ENCODE measurements at regions not wholly inside any gene's neighbourhood (a gene's known extent, or its start where the extent isn't known, plus 50 kb on each side); places are given as distances from the start of the nearest gene placed in this dataset.
"Not testable (repeated sequence)": the region's sequence is repeated elsewhere in the genome, so short reads cannot be mapped to it uniquely, and the experiment has no call there.

- TF ChIP-seq CTCF, POLR2A, EP300 (IDR thresholded peaks at IDR 0.05): not testable (repeated sequence)
Observed at GRCh38 chr1:29386453-29386852, 150.1 kb downstream of the PTPRU start.

Data from ovary (tissue), 3 donors.